Endothelial cell of umbilical vein (primary cell): ENCODE measurements at regions not wholly inside any gene's neighbourhood (a gene's known extent, or its start where the extent isn't known, plus 50 kb on each side); places are given as distances from the start of the nearest gene placed in this dataset.

Experiments used
- BruUV-seq: library from RNA; stranded (reverse); fragments of 400-500 nt; replicated peaks from 2 replicates; lab custom pipeline; 2021; lab: Mats Ljungman, UMichigan
- CTCF ChIA-PET: fragments of 300-600, 350-600 bp; sonication (Branson Sonifier 250); formaldehyde crosslinking; loops from one replicate; lab custom pipeline; 2021; ENCODE audit warnings: antibody characterized with exemption, inconsistent platforms; lab: Charles Lee
- POLR2A ChIA-PET: fragments of 300-600, 350-600 bp; sonication (Branson Sonifier 250); formaldehyde crosslinking; loops from one replicate; lab custom pipeline; 2021; ENCODE audit warnings: antibody characterized with exemption, inconsistent platforms; lab: Charles Lee
- DNase-seq: peaks from one replicate; pipeline ENCODE4 v3.0.0-alpha.2; 2011; ENCODE audit warnings: low read depth, low spot score
- FAIRE-seq: peaks from 2 replicates; lab custom pipeline; 2011; peaks lifted over from hg19 to GRCh38; lab: Jason Lieb, UNC
- H2AFZ ChIP-seq: 2 replicates; pipeline ENCODE4 v1.6.0; 2012; ENCODE audit warnings: low read depth, low read length, control low read depth, inconsistent platforms
- H3K27ac ChIP-seq: 2 replicates; pipeline ENCODE4 v1.5.1; 2011; ENCODE audit warnings: low read depth, mild to moderate bottlenecking, control low read depth, low read length, moderate library complexity; ENCODE audit not compliant: insufficient read depth
- H3K27me3 ChIP-seq, 2 experiments: 2 replicates each; pipeline versions ENCODE4 v1.6.0 to v1.6.1; 2011; ENCODE audit warnings: low read length in 2 of 2, mixed read lengths in 1 of 2; ENCODE audit not compliant: control insufficient read depth in 2 of 2, insufficient read depth in 2 of 2
- H3K36me3 ChIP-seq, 2 experiments: 2 replicates in 1 of 2; 3 replicates in 1 of 2; pipeline ENCODE4 v1.5.1; 2011; ENCODE audit warnings: low read length in 2 of 2, mild to moderate bottlenecking in 1 of 2, moderate library complexity in 1 of 2; ENCODE audit not compliant: control insufficient read depth in 2 of 2, insufficient read depth in 2 of 2; ENCODE audit errors: extremely low read depth in 1 of 2
- H3K4me1 ChIP-seq: 3 replicates; pipeline ENCODE4 v1.5.1; 2011; ENCODE audit warnings: mild to moderate bottlenecking, low read length; ENCODE audit not compliant: control insufficient read depth, insufficient read depth; ENCODE audit errors: extremely low read depth
- H3K4me2 ChIP-seq: 2 replicates; pipeline ENCODE4 v1.6.1; 2011; ENCODE audit warnings: low read length, control low read depth, mixed read lengths; ENCODE audit not compliant: insufficient read depth
- H3K4me3 ChIP-seq, 3 experiments: fragments of 200-600 bp in 1 of 3; sonication (generic), shearing (Covaris generic) in 1 of 3; replicated peaks in 1 of 3; 2 replicates each; pipeline ENCODE4 v1.5.1; 2011 to 2016; ENCODE audit warnings: control low read depth in 3 of 3, low read length in 3 of 3, mild to moderate bottlenecking in 2 of 3, inconsistent platforms in 1 of 3, low read depth in 1 of 3, moderate library complexity in 1 of 3; ENCODE audit not compliant: insufficient read depth in 1 of 3
- H3K79me2 ChIP-seq: 2 replicates; pipeline ENCODE4 v1.6.0; 2012; ENCODE audit warnings: low read length, inconsistent platforms; ENCODE audit not compliant: control insufficient read depth, insufficient read depth
- H3K9ac ChIP-seq: replicated peaks from 2 replicates; pipeline ENCODE3; 2011; ENCODE audit warnings: low read length, control low read depth; ENCODE audit not compliant: insufficient read depth; ENCODE audit errors: extremely low read depth
- H3K9me1 ChIP-seq: replicated peaks from 3 replicates; pipeline ENCODE4 v1.6.0; 2011; ENCODE audit warnings: mild to moderate bottlenecking, low read length; ENCODE audit not compliant: control insufficient read depth, insufficient read depth; ENCODE audit errors: extremely low read depth
- H3K9me3 ChIP-seq: replicated peaks from 2 replicates; pipeline ENCODE4 v1.5.1; 2012; ENCODE audit warnings: low read length, inconsistent platforms; ENCODE audit not compliant: control insufficient read depth, insufficient read depth
- H4K20me1 ChIP-seq: replicated peaks from 2 replicates; pipeline ENCODE3; 2011; ENCODE audit warnings: mild to moderate bottlenecking, low read length; ENCODE audit not compliant: control insufficient read depth, insufficient read depth; ENCODE audit errors: extremely low read depth
- EZH2 ChIP-seq: IDR thresholded peaks from 2 replicates; pipeline ENCODE4 v1.6.1; 2012; ENCODE audit warnings: borderline replicate concordance, low read depth, mild to moderate bottlenecking, moderate library complexity, low read length, inconsistent platforms; ENCODE audit not compliant: severe bottlenecking
- FOS ChIP-seq: IDR thresholded peaks from 2 replicates; pipeline ENCODE4 v1.6.1; 2011; ENCODE audit warnings: mild to moderate bottlenecking, low read length, moderate library complexity, borderline replicate concordance; ENCODE audit not compliant: insufficient read depth
- GATA2 ChIP-seq: IDR thresholded peaks from 2 replicates; pipeline ENCODE4 v1.7.0; 2011; ENCODE audit warnings: low read depth, mild to moderate bottlenecking, moderate library complexity, mixed read lengths, low read length; ENCODE audit not compliant: insufficient read length, insufficient read depth
- JUN ChIP-seq: IDR thresholded peaks from 2 replicates; pipeline ENCODE4 v1.6.1; 2011; ENCODE audit warnings: borderline replicate concordance, low read depth; ENCODE audit not compliant: insufficient read length, insufficient read depth
- MAX ChIP-seq: IDR thresholded peaks from 2 replicates; pipeline ENCODE4 v1.6.1; 2011; ENCODE audit not compliant: insufficient read depth, insufficient read length
- MYC ChIP-seq: IDR thresholded peaks from one replicate; pipeline ENCODE4 v1.6.1; 2011; ENCODE audit warnings: mild to moderate bottlenecking, low read depth, low read length
- POLR2A ChIP-seq: IDR thresholded peaks from 2 replicates; pipeline ENCODE4 v1.6.1; 2012; ENCODE audit warnings: low read depth, mild to moderate bottlenecking, control low read depth, low read length
- POLR2AphosphoS5 ChIP-seq: IDR thresholded peaks from 2 replicates; pipeline ENCODE4 v1.6.1; 2012; ENCODE audit warnings: low read depth, mild to moderate bottlenecking, control low read depth, low read length, moderate library complexity; ENCODE audit not compliant: insufficient read depth
- dilution Hi-C: fragments of 300-500 bp; cut with MboI; formaldehyde crosslinking; loops from one replicate; pipeline ENCODE4 v1.15.0; 2019; ENCODE audit warnings: low sequenced_read_pairs; ENCODE audit not compliant: extremely low pct_ligation_motif_present
- intact Hi-C: fragments of 100-400 bp; cut with micrococcal nuclease; formaldehyde crosslinking; loops from one replicate; pipeline ENCODE4 v1.10.0; 2022
- TF ChIP-seq, protein P1 (sequence below), 2 donors: IDR thresholded peaks; 1 replicate in 1 of 2; 2 replicates in 1 of 2; pipeline ENCODE4 v1.5.1; 2011; ENCODE audit warnings: low read length in 2 of 2, mild to moderate bottlenecking in 2 of 2, moderate library complexity in 2 of 2, control low read depth in 1 of 2, inconsistent platforms in 1 of 2, low read depth in 1 of 2; ENCODE audit not compliant: insufficient read depth in 1 of 2; ENCODE audit errors: extremely low read depth in 1 of 2

GRCh38 chr1:60762911-60763310, 319.4 kb upstream of the NFIA start:
- FAIRE-seq = no peak

More at GRCh38 chr1:60762911-60763310, 319.4 kb upstream of the NFIA start:
- Histone ChIP-seq H3K9ac (no peak overlapping the region), H3K9me1 (no peaks in the 10 kb centered on the region), H3K9me3 (no peaks in the 10 kb centered on the region), H3K4me1 (peaks cover 13% of the 10 kb centered on the region), H4K20me1 (no peaks in the 10 kb centered on the region), H3K27me3 (no peaks in the 10 kb centered on the region), H3K4me2 (no peak overlapping the region), H3K79me2 (no peaks in the 10 kb centered on the region), H3K27ac (no peak overlapping the region), H2AFZ (no peak overlapping the region), H3K36me3 (no peaks in the 10 kb centered on the region), H3K4me3 (no peak overlapping the region)
- DNase-seq = no peak
- ChIA-PET CTCF (interaction anchor here (0.6 to 5.2 kb wide), 5 partner anchors 8 to 482 kb away, joined by 3 to 149 read pairs (median 3); no protein-coding TSS in a partner anchor), POLR2A (no interaction called here)
- BruUV-seq = no TSS peak
- dilution Hi-C loops = no loop called here
- intact Hi-C loops = loop anchor here (5.0 to 10.0 kb wide), 4 partner anchors 141 to 282 kb away; no protein-coding TSS in a partner anchor
- TF ChIP-seq MYC (no peak), MAX (no peak), GATA2 (no peak), POLR2AphosphoS5 (no peak), JUN (no peak), FOS (no peak), POLR2A (no peak), EZH2 (no peak)
- TF ChIP-seq, protein P1, sequence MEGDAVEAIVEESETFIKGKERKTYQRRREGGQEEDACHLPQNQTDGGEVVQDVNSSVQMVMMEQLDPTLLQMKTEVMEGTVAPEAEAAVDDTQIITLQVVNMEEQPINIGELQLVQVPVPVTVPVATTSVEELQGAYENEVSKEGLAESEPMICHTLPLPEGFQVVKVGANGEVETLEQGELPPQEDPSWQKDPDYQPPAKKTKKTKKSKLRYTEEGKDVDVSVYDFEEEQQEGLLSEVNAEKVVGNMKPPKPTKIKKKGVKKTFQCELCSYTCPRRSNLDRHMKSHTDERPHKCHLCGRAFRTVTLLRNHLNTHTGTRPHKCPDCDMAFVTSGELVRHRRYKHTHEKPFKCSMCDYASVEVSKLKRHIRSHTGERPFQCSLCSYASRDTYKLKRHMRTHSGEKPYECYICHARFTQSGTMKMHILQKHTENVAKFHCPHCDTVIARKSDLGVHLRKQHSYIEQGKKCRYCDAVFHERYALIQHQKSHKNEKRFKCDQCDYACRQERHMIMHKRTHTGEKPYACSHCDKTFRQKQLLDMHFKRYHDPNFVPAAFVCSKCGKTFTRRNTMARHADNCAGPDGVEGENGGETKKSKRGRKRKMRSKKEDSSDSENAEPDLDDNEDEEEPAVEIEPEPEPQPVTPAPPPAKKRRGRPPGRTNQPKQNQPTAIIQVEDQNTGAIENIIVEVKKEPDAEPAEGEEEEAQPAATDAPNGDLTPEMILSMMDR (IDR thresholded peaks at IDR 0.05; ENCODE audit: extremely low read depth in 1 of 2, insufficient read depth in 1 of 2, low read depth in 1 of 2, low read length in 2 of 2) = no peak
